ENCODE measurements at regions not wholly inside any gene's neighbourhood (a gene's known extent, or its start where the extent isn't known, plus 50 kb on each side); places are given as distances from the start of the nearest gene placed in this dataset.

DNA sequence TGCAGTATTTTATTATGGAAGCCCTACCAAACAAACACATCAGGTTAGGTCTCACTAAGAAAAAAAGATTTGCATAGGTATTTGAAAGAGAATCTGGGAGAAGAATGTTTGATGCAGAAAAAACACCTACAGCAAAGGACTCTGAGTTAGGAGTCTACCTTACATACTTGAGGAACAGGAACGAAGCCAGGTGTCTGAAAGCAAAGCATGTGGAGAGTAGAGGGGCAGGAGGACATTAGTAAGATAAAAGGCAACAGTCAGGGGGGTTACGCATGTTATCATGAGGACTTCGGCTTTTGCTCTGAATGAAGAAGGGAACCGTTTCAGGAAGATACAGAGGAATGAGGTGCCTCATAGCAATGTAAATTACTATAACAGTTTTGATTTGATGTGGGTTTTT, 87.9 kb upstream of the PTER start:
- ATAC-seq = no peak
- no peak for TF ChIP-seq TCF4 (CRISPR knock-in tag; IDR thresholded peaks at IDR 0.05; ENCODE audit: borderline replicate concordance)
- TF ChIP-seq ZFP30 (CRISPR knock-in tag; IDR thresholded peaks at IDR 0.05) = no peak
- TF ChIP-seq, protein P1, sequence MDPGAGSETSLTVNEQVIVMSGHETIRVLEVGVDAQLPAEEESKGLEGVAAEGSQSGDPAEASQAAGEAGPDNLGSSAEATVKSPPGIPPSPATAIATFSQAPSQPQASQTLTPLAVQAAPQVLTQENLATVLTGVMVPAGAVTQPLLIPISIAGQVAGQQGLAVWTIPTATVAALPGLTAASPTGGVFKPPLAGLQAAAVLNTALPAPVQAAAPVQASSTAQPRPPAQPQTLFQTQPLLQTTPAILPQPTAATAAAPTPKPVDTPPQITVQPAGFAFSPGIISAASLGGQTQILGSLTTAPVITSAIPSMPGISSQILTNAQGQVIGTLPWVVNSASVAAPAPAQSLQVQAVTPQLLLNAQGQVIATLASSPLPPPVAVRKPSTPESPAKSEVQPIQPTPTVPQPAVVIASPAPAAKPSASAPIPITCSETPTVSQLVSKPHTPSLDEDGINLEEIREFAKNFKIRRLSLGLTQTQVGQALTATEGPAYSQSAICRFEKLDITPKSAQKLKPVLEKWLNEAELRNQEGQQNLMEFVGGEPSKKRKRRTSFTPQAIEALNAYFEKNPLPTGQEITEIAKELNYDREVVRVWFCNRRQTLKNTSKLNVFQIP (CRISPR knock-in tag; IDR thresholded peaks at IDR 0.05; ENCODE audit: borderline replicate concordance, low read depth) = no peak
- no peak for TF ChIP-seq ZNF565 (CRISPR knock-in tag; conservative IDR thresholded peaks at IDR 0.05; ENCODE audit: low read depth)
- TF ChIP-seq ESRRG (CRISPR knock-in tag; IDR thresholded peaks at IDR 0.05) = no peak
- no peak for TF ChIP-seq ARNTL (CRISPR knock-in tag; IDR thresholded peaks at IDR 0.05; ENCODE audit: borderline replicate concordance, low read depth)
- no peak for TF ChIP-seq ZNF70 (CRISPR knock-in tag; IDR thresholded peaks at IDR 0.05)
- no peak for TF ChIP-seq RARB (CRISPR knock-in tag; IDR thresholded peaks at IDR 0.05)
- TF ChIP-seq ZC3H10 (CRISPR knock-in tag; IDR thresholded peaks at IDR 0.05) = no peak
- TF ChIP-seq ZNF8 (CRISPR knock-in tag; IDR thresholded peaks at IDR 0.05) = no peak
- TF ChIP-seq SNAI2 (CRISPR knock-in tag; IDR thresholded peaks at IDR 0.05) = no peak
- no peak for TF ChIP-seq OSR1 (CRISPR knock-in tag; IDR thresholded peaks at IDR 0.05)
- TF ChIP-seq, protein P2, sequence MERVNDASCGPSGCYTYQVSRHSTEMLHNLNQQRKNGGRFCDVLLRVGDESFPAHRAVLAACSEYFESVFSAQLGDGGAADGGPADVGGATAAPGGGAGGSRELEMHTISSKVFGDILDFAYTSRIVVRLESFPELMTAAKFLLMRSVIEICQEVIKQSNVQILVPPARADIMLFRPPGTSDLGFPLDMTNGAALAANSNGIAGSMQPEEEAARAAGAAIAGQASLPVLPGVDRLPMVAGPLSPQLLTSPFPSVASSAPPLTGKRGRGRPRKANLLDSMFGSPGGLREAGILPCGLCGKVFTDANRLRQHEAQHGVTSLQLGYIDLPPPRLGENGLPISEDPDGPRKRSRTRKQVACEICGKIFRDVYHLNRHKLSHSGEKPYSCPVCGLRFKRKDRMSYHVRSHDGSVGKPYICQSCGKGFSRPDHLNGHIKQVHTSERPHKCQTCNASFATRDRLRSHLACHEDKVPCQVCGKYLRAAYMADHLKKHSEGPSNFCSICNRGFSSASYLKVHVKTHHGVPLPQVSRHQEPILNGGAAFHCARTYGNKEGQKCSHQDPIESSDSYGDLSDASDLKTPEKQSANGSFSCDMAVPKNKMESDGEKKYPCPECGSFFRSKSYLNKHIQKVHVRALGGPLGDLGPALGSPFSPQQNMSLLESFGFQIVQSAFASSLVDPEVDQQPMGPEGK (CRISPR knock-in tag; IDR thresholded peaks at IDR 0.05; ENCODE audit: borderline replicate concordance) = no peak
- TF ChIP-seq, protein P3, sequence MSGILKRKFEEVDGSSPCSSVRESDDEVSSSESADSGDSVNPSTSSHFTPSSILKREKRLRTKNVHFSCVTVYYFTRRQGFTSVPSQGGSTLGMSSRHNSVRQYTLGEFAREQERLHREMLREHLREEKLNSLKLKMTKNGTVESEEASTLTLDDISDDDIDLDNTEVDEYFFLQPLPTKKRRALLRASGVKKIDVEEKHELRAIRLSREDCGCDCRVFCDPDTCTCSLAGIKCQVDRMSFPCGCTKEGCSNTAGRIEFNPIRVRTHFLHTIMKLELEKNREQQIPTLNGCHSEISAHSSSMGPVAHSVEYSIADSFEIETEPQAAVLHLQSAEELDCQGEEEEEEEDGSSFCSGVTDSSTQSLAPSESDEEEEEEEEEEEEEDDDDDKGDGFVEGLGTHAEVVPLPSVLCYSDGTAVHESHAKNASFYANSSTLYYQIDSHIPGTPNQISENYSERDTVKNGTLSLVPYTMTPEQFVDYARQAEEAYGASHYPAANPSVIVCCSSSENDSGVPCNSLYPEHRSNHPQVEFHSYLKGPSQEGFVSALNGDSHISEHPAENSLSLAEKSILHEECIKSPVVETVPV (CRISPR knock-in tag; IDR thresholded peaks at IDR 0.05) = no peak
- TF ChIP-seq GLIS3 (CRISPR knock-in tag; IDR thresholded peaks at IDR 0.05) = no peak
- TF ChIP-seq, protein P4, sequence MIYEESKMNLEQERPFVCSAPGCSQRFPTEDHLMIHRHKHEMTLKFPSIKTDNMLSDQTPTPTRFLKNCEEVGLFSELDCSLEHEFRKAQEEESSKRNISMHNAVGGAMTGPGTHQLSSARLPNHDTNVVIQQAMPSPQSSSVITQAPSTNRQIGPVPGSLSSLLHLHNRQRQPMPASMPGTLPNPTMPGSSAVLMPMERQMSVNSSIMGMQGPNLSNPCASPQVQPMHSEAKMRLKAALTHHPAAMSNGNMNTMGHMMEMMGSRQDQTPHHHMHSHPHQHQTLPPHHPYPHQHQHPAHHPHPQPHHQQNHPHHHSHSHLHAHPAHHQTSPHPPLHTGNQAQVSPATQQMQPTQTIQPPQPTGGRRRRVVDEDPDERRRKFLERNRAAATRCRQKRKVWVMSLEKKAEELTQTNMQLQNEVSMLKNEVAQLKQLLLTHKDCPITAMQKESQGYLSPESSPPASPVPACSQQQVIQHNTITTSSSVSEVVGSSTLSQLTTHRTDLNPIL (CRISPR knock-in tag; IDR thresholded peaks at IDR 0.05; ENCODE audit: low read depth) = no peak

DNA sequence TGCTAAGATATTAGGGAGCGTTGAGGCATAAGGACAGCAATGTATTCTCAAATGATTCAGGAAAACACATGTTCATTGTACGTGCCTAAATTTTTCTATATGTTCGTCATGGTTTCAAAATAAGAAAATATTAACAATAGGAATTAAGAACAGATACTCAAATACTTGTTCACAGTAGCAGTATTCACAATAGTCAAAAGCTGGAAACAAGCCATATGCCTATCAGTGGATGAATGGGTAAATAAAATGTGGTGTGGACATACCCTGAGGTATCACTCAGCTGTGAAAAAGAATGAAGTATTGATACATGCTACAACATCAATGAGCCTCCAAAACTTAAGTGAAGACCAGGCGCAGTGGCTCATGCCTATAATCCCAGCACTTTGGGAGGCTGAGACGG, 84.7 kb upstream of the PTER start:
- ATAC-seq = no peak
- TF ChIP-seq, protein P2 (CRISPR knock-in tag; IDR thresholded peaks at IDR 0.05; ENCODE audit: borderline replicate concordance) = no peak
- TF ChIP-seq BACH2 (CRISPR knock-in tag; IDR thresholded peaks at IDR 0.05; ENCODE audit: borderline replicate concordance) (no peak), ZNF70 (CRISPR knock-in tag; IDR thresholded peaks at IDR 0.05) (no peak), ESRRG (CRISPR knock-in tag; IDR thresholded peaks at IDR 0.05) (no peak), TCF4 (CRISPR knock-in tag; IDR thresholded peaks at IDR 0.05; ENCODE audit: borderline replicate concordance) (no peak), ZNF565 (CRISPR knock-in tag; conservative IDR thresholded peaks at IDR 0.05; ENCODE audit: low read depth) (no peak), ARNTL (CRISPR knock-in tag; IDR thresholded peaks at IDR 0.05; ENCODE audit: borderline replicate concordance, low read depth) (no peak), GLIS3 (CRISPR knock-in tag; IDR thresholded peaks at IDR 0.05) (no peak), ZNF8 (CRISPR knock-in tag; IDR thresholded peaks at IDR 0.05) (no peak), ZC3H10 (CRISPR knock-in tag; IDR thresholded peaks at IDR 0.05) (no peak), OSR1 (CRISPR knock-in tag; IDR thresholded peaks at IDR 0.05) (no peak), RARB (CRISPR knock-in tag; IDR thresholded peaks at IDR 0.05) (no peak), CSDC2 (CRISPR knock-in tag; IDR thresholded peaks at IDR 0.05) (no peak), TOX (CRISPR knock-in tag; IDR thresholded peaks at IDR 0.05; ENCODE audit: borderline replicate concordance) (no peak), ZFP30 (CRISPR knock-in tag; IDR thresholded peaks at IDR 0.05) (no peak), SNAI2 (CRISPR knock-in tag; IDR thresholded peaks at IDR 0.05) (no peak), PPARA (CRISPR knock-in tag; IDR thresholded peaks at IDR 0.05; ENCODE audit: borderline replicate concordance) (no peak)
- TF ChIP-seq, protein P1 (CRISPR knock-in tag; IDR thresholded peaks at IDR 0.05; ENCODE audit: borderline replicate concordance, low read depth) = no peak
- TF ChIP-seq, protein P3 (CRISPR knock-in tag; IDR thresholded peaks at IDR 0.05) = no peak
- TF ChIP-seq, protein P5, sequence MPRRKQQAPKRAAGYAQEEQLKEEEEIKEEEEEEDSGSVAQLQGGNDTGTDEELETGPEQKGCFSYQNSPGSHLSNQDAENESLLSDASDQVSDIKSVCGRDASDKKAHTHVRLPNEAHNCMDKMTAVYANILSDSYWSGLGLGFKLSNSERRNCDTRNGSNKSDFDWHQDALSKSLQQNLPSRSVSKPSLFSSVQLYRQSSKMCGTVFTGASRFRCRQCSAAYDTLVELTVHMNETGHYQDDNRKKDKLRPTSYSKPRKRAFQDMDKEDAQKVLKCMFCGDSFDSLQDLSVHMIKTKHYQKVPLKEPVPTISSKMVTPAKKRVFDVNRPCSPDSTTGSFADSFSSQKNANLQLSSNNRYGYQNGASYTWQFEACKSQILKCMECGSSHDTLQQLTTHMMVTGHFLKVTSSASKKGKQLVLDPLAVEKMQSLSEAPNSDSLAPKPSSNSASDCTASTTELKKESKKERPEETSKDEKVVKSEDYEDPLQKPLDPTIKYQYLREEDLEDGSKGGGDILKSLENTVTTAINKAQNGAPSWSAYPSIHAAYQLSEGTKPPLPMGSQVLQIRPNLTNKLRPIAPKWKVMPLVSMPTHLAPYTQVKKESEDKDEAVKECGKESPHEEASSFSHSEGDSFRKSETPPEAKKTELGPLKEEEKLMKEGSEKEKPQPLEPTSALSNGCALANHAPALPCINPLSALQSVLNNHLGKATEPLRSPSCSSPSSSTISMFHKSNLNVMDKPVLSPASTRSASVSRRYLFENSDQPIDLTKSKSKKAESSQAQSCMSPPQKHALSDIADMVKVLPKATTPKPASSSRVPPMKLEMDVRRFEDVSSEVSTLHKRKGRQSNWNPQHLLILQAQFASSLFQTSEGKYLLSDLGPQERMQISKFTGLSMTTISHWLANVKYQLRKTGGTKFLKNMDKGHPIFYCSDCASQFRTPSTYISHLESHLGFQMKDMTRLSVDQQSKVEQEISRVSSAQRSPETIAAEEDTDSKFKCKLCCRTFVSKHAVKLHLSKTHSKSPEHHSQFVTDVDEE (CRISPR knock-in tag; IDR thresholded peaks at IDR 0.05) = no peak
